Central memory CD8-positive, alpha-beta T cell (primary cell): ENCODE measurements at regions not wholly inside any gene's neighbourhood (a gene's known extent, or its start where the extent isn't known, plus 50 kb on each side); places are given as distances from the start of the nearest gene placed in this dataset.

Source experiments
- ATAC-seq: fragments of 150-1000 bp; cut with Tn5 transposase; replicated peaks from 2 replicates; pipeline ENCODE4 v1.10.0; 2022; ENCODE audit warnings: mild to moderate bottlenecking, moderate FRiP score, moderate number of reproducible peaks; ENCODE audit not compliant: poor library complexity, severe bottlenecking; ENCODE audit errors: extremely low read depth
- DNase-seq, 2 donors: peaks; one replicate each; pipeline ENCODE4 v3.0.0; 2021; ENCODE audit warnings: low spot score in 2 of 2
- H3K27ac Mint-ChIP-seq: one replicate; pipeline ENCODE4 v1.8.0; 2022; ENCODE audit warnings: low read depth, mild to moderate bottlenecking, moderate library complexity, mixed read lengths
- H3K27me3 Mint-ChIP-seq: one replicate; pipeline ENCODE4 v1.8.0; 2022; ENCODE audit warnings: mixed read lengths
- H3K36me3 Mint-ChIP-seq: one replicate; pipeline ENCODE4 v1.8.0; 2022; ENCODE audit warnings: mild to moderate bottlenecking, moderate library complexity, mixed read lengths; ENCODE audit not compliant: insufficient read depth
- H3K4me1 Mint-ChIP-seq: one replicate; pipeline ENCODE4 v1.8.0; 2022; ENCODE audit warnings: mixed read lengths
- H3K4me3 Mint-ChIP-seq: one replicate; pipeline ENCODE4 v1.8.0; 2022; ENCODE audit warnings: mild to moderate bottlenecking, moderate library complexity, mixed read lengths
- H3K9me3 Mint-ChIP-seq: one replicate; pipeline ENCODE4 v1.8.0; 2022; ENCODE audit warnings: mixed read lengths

- Mint-ChIP-seq H3K27me3 (peaks cover 34% of the 10 kb centered on the region), H3K27ac (no peak overlapping the region), H3K4me1 (no peaks in the 10 kb centered on the region), H3K36me3 (no peaks in the 10 kb centered on the region), H3K9me3 (no peaks in the 10 kb centered on the region), H3K4me3 (no peak overlapping the region)
- ATAC-seq (no peak), DNase-seq (no peak)
These were observed 233.7 kb upstream of the ARID1B start for GRCh38 chr6:156543431-156543830.

- peaks cover 51% of the 10 kb centered on the region for H3K27me3 Mint-ChIP-seq
- no peak overlapping the region for H3K4me3 Mint-ChIP-seq
- no peaks in the 10 kb centered on the region for H3K36me3 Mint-ChIP-seq
- ATAC-seq (no peak), DNase-seq (no peak)
- H3K9me3 Mint-ChIP-seq, result no peaks in the 10 kb centered on the region
- H3K27ac Mint-ChIP-seq, result no peak overlapping the region
- no peaks in the 10 kb centered on the region for H3K4me1 Mint-ChIP-seq
These were observed 238.1 kb upstream of the ARID1B start for GRCh38 chr6:156538875-156539660.

GRCh38 chr6:156534594-156534993, 242.6 kb upstream of the ARID1B start:
- H3K27me3 Mint-ChIP-seq, result peaks cover 35% of the 10 kb centered on the region
- no peaks in the 10 kb centered on the region for H3K9me3 Mint-ChIP-seq
- DNase-seq (no peak), ATAC-seq (no peak)
- no peaks in the 10 kb centered on the region for H3K36me3 Mint-ChIP-seq
- no peak overlapping the region for H3K4me3 Mint-ChIP-seq
- no peak overlapping the region for H3K27ac Mint-ChIP-seq
- H3K4me1 Mint-ChIP-seq, result no peaks in the 10 kb centered on the region

DNA sequence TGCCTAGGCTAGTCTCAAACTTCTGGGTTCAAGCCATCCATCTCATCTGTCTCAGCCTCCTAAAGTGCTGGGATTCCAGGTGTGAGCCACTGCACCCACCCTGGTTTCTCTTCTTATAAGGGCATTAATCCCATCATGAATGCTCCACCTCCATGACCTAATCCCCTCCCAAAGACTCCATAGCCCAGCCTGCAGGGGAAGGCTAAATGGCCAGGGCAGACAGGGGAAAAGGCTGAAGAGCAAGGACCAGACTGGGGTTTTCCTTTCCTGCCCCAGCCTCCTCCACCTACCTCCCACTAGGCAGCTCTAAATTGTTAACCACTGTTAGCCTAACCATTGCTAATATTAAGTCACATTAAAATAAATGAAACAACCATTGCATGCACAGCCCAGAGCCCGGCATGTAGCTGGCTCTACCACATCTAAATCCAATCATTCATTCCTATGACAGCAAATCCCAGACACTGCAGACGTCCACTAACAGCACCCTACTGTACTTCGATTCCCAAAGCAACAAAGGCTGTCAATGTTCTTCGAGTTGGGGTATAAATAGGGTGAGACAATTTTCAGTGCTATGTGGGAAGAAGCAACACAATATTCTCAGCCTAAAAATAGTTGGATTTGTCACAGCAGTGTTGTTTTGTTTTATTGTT, 243.2 kb upstream of the ARID1B start:
- Mint-ChIP-seq H3K27ac (no peak overlapping the region), H3K27me3 (peaks cover 35% of the 10 kb centered on the region), H3K4me1 (no peaks in the 10 kb centered on the region), H3K9me3 (no peaks in the 10 kb centered on the region), H3K4me3 (no peak overlapping the region), H3K36me3 (no peaks in the 10 kb centered on the region)
- ATAC-seq (no peak), DNase-seq (no peak)

DNA sequence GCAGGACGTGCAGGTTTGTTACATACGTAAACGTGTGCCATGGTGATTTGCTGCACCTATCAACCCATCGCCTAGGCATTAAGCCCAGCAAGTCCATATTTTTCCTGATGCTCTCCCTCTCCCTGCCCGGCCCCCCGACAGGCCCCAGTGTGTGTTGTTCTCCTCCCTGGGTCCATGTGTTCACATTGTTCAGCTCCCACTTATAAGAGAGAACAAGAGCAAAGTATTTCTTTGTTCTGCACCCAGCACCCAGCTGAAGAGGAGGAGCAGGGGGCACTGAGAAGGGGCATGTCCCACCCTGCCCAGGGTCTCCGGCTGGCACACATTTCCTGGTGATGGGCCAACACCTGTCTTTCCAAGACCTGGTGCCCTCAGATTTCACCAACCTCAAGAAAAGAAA, 251.1 kb upstream of the ARID1B start:
- Mint-ChIP-seq H3K4me1 (no peaks in the 10 kb centered on the region), H3K27ac (no peak overlapping the region), H3K4me3 (no peak overlapping the region), H3K9me3 (no peaks in the 10 kb centered on the region), H3K27me3 (no peaks in the 10 kb centered on the region), H3K36me3 (no peaks in the 10 kb centered on the region)
- no peak for DNase-seq
- no peak for ATAC-seq

- Mint-ChIP-seq H3K36me3 (no peaks in the 10 kb centered on the region), H3K9me3 (no peaks in the 10 kb centered on the region), H3K4me3 (no peak overlapping the region), H3K27me3 (no peaks in the 10 kb centered on the region), H3K4me1 (no peaks in the 10 kb centered on the region), H3K27ac (no peak overlapping the region)
- ATAC-seq (no peak), DNase-seq (no peak)
These were observed 251.6 kb upstream of the ARID1B start for GRCh38 chr6:156525541-156525940.

DNA sequence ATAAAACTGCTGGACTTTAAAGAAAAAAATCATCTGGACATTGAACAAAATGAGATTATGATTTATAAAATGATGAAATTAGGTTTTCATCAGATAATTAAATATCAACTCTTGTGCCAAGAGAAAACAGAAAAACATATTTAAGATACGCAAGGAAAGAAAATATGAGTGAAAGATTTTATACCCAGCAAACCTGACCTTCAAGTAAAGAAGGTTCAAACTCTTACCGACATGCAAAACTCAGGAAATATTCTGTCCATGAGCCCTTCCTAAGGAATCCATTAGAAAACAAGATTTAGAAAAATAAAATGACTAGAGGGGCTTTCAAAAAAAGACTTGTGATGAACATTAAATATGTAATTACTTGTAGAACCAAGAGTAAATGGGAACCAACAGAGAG, 257.2 kb upstream of the ARID1B start:
- ATAC-seq (no peak), DNase-seq (no peak)
- Mint-ChIP-seq H3K4me3 (no peak overlapping the region), H3K4me1 (no peaks in the 10 kb centered on the region), H3K9me3 (no peaks in the 10 kb centered on the region), H3K36me3 (no peaks in the 10 kb centered on the region), H3K27ac (no peak overlapping the region), H3K27me3 (peaks cover 26% of the 10 kb centered on the region)

- Mint-ChIP-seq H3K27me3 (peaks cover 35% of the 10 kb centered on the region), H3K4me3 (no peak overlapping the region), H3K27ac (no peak overlapping the region), H3K36me3 (no peaks in the 10 kb centered on the region), H3K9me3 (no peaks in the 10 kb centered on the region), H3K4me1 (no peaks in the 10 kb centered on the region)
- ATAC-seq (no peak), DNase-seq (no peak)
These were observed 260.1 kb upstream of the ARID1B start for GRCh38 chr6:156517088-156517487.

GRCh38 chr6:156515242-156515641, 261.9 kb upstream of the ARID1B start:
- Mint-ChIP-seq H3K27me3 (peaks cover 45% of the 10 kb centered on the region), H3K27ac (no peak overlapping the region), H3K4me1 (no peaks in the 10 kb centered on the region), H3K4me3 (no peak overlapping the region), H3K9me3 (no peaks in the 10 kb centered on the region), H3K36me3 (no peaks in the 10 kb centered on the region)
- no peak for DNase-seq
- ATAC-seq, result no peak

GRCh38 chr6:156513504-156513903, 263.7 kb upstream of the ARID1B start:
- H3K27me3 Mint-ChIP-seq, result peaks cover 59% of the 10 kb centered on the region
- H3K36me3 Mint-ChIP-seq, result no peaks in the 10 kb centered on the region
- H3K4me1 Mint-ChIP-seq, result no peaks in the 10 kb centered on the region
- no peak overlapping the region for H3K27ac Mint-ChIP-seq
- DNase-seq (no peak), ATAC-seq (no peak)
- H3K4me3 Mint-ChIP-seq, result no peak overlapping the region
- no peaks in the 10 kb centered on the region for H3K9me3 Mint-ChIP-seq

- no peaks in the 10 kb centered on the region for H3K4me1 Mint-ChIP-seq
- no peaks in the 10 kb centered on the region for H3K36me3 Mint-ChIP-seq
- ATAC-seq (no peak), DNase-seq (no peak)
- no peak overlapping the region for H3K27ac Mint-ChIP-seq
- H3K27me3 Mint-ChIP-seq, result peaks cover 66% of the 10 kb centered on the region
- H3K4me3 Mint-ChIP-seq, result no peak overlapping the region
- H3K9me3 Mint-ChIP-seq, result no peaks in the 10 kb centered on the region
These were observed 265.6 kb upstream of the ARID1B start for GRCh38 chr6:156511570-156511969.

DNA sequence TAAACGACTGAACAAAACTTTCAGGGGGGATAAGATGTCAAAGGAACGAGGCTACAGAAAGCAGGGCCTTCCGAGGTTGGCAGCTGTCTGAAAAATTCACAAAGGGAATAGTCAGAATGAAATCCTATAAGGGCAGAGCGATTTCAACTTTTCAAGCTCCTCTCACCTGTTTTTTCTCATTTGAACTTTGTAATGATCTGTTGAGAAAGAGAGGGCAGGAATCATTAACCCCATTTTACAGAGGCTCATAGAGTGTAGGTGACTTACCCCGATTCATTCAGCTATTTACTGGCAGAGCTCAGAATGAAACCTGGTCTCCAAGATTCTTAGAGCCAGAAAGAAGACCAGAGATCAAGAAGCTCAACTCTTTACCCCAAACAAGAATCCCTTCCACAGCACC, 266.1 kb upstream of the ARID1B start:
- Mint-ChIP-seq H3K36me3 (no peaks in the 10 kb centered on the region), H3K4me1 (no peaks in the 10 kb centered on the region), H3K9me3 (no peaks in the 10 kb centered on the region), H3K27ac (no peak overlapping the region), H3K4me3 (no peak overlapping the region), H3K27me3 (peaks cover 66% of the 10 kb centered on the region)
- DNase-seq, result no peak
- ATAC-seq, result no peak

DNA sequence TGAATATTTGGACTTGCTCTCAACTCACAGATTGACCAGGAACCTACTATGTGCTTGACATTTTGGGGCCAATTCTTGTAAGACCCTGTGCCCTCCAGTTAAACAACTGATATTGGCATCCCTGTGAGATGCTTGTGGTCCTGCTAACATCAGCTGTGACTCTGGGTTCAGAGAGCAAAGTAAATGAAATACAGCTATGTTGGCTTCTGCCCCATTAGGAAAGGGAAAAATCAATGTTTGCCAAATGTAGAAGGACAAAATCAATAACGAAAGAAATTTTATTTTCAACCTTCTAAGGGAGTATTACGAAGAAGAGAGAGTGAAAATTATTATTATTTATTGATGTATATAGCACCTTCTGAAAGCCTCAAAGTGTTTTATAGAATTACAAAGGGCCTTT, 266.9 kb upstream of the ARID1B start:
- Mint-ChIP-seq H3K27ac (no peak overlapping the region), H3K4me3 (no peak overlapping the region), H3K27me3 (peaks cover 59% of the 10 kb centered on the region), H3K4me1 (no peaks in the 10 kb centered on the region), H3K9me3 (no peaks in the 10 kb centered on the region), H3K36me3 (no peaks in the 10 kb centered on the region)
- DNase-seq, result no peak
- no peak for ATAC-seq
